ENCODE measurements at regions not wholly inside any gene's neighbourhood (a gene's known extent, or its start where the extent isn't known, plus 50 kb on each side); places are given as distances from the start of the nearest gene placed in this dataset.

GRCh38 chr4:23368081-23368697 is 521.7 kb downstream of the PPARGC1A start:
- TF ChIP-seq CTCF (IDR thresholded peaks at IDR 0.05; ENCODE audit: low read depth, low read length, poor library complexity, severe bottlenecking) (peak; percentile 10), EZH2phosphoT487 (IDR thresholded peaks at IDR 0.05; ENCODE audit: borderline replicate concordance, low read length) (no peak)
